ENCODE measurements at regions not wholly inside any gene's neighbourhood (a gene's known extent, or its start where the extent isn't known, plus 50 kb on each side); places are given as distances from the start of the nearest gene placed in this dataset.

- TF ChIP-seq CTCF (IDR thresholded peaks at IDR 0.05): no peak
- TF ChIP-seq ZFX (IDR thresholded peaks at IDR 0.05; ENCODE audit: borderline replicate concordance): no peak
These were observed 66.0 kb upstream of the ACKR3 start for GRCh38 chr2:236503583-236503982.
